ENCODE measurements at regions not wholly inside any gene's neighbourhood (a gene's known extent, or its start where the extent isn't known, plus 50 kb on each side); places are given as distances from the start of the nearest gene placed in this dataset.

DNA sequence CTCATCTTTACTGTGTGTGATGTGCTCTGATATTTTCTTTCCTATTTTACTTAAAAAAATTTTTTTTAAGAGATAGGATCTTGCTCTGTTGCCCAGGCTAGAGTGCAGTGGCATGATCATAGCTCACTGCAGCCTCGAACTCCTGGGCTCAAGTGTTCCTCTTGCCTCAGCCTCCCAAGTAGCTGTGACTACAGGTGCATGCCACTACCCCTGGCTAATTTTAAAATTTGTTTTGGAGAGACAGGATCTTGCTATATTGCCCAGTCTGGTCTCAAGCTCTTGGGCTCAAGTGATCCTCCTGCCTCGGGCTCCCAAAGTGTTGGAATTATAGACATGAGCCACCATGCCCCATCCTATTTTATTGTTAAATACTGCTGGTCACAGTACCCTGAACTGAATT lies 67.4 kb downstream of the FOXD2 start:
- DNase-seq (no peak), ATAC-seq (no peak)
- Histone ChIP-seq H3K4me3 (no peak overlapping the region), H3K36me3 (ENCODE audit: low read depth) (no peaks in the 10 kb centered on the region), H3K4me1 (ENCODE audit: low read depth) (no peaks in the 10 kb centered on the region), H3K9me3 (no peaks in the 10 kb centered on the region)
- intact Hi-C loops (cut with DNase I, micrococcal nuclease) = no loop called here
- TF ChIP-seq, protein P1, sequence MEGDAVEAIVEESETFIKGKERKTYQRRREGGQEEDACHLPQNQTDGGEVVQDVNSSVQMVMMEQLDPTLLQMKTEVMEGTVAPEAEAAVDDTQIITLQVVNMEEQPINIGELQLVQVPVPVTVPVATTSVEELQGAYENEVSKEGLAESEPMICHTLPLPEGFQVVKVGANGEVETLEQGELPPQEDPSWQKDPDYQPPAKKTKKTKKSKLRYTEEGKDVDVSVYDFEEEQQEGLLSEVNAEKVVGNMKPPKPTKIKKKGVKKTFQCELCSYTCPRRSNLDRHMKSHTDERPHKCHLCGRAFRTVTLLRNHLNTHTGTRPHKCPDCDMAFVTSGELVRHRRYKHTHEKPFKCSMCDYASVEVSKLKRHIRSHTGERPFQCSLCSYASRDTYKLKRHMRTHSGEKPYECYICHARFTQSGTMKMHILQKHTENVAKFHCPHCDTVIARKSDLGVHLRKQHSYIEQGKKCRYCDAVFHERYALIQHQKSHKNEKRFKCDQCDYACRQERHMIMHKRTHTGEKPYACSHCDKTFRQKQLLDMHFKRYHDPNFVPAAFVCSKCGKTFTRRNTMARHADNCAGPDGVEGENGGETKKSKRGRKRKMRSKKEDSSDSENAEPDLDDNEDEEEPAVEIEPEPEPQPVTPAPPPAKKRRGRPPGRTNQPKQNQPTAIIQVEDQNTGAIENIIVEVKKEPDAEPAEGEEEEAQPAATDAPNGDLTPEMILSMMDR (IDR thresholded peaks at IDR 0.05) = no peak

DNA sequence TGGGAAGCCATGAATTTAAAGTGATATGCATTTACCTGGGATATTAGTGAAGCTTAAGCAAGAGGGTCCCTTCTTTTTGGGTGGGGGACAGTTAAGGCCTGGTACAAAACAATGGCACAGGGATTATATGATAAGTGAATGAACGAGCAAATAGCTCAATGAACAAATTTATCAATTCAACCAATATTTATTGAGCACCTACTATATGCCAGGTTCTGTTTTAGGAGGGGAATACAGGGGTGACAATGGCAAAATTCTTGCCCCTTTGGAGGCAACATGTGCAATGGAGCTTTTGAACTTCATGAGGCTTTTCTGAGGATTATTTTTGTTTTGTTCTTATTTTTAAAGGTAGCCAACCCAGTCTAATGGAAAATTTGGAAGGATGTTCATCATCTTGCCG lies 68.2 kb downstream of the FOXD2 start:
- intact Hi-C loops (cut with DNase I, micrococcal nuclease) = no loop called here
- TF ChIP-seq, protein P1 (IDR thresholded peaks at IDR 0.05) = no peak
- H3K9me3 ChIP-seq = no peaks in the 10 kb centered on the region
- no peak for DNase-seq
- no peak for ATAC-seq
- no peaks in the 10 kb centered on the region for H3K4me1 ChIP-seq (ENCODE audit: low read depth)
- no peaks in the 10 kb centered on the region for H3K36me3 ChIP-seq (ENCODE audit: low read depth)
- H3K4me3 ChIP-seq = no peak overlapping the region

DNA sequence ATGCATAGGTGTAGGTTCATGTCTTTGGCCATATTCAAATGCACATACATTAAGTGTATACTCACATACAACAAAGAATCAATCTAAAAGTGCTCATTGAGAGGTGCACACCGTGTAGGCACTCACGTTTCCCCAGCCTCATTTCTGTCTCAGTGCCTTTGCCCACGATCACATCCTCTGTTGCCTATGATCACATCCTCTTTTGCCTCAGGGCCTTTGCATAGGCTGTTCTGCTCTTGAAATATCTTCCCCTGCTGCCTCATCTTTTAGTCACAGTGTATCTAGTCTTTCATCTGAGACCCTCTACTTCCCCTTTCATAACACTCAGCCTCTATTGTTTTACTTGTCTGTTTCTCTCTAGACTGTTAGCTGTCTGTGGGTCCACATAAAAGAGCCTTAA lies 69.3 kb downstream of the FOXD2 start:
- intact Hi-C loops (cut with DNase I, micrococcal nuclease) = no loop called here
- TF ChIP-seq, protein P1 (IDR thresholded peaks at IDR 0.05) = no peak
- no peak overlapping the region for H3K4me3 ChIP-seq
- no peaks in the 10 kb centered on the region for H3K4me1 ChIP-seq (ENCODE audit: low read depth)
- DNase-seq (no peak), ATAC-seq (no peak)
- H3K36me3 ChIP-seq (ENCODE audit: low read depth) = no peaks in the 10 kb centered on the region
- H3K9me3 ChIP-seq = no peaks in the 10 kb centered on the region

DNA sequence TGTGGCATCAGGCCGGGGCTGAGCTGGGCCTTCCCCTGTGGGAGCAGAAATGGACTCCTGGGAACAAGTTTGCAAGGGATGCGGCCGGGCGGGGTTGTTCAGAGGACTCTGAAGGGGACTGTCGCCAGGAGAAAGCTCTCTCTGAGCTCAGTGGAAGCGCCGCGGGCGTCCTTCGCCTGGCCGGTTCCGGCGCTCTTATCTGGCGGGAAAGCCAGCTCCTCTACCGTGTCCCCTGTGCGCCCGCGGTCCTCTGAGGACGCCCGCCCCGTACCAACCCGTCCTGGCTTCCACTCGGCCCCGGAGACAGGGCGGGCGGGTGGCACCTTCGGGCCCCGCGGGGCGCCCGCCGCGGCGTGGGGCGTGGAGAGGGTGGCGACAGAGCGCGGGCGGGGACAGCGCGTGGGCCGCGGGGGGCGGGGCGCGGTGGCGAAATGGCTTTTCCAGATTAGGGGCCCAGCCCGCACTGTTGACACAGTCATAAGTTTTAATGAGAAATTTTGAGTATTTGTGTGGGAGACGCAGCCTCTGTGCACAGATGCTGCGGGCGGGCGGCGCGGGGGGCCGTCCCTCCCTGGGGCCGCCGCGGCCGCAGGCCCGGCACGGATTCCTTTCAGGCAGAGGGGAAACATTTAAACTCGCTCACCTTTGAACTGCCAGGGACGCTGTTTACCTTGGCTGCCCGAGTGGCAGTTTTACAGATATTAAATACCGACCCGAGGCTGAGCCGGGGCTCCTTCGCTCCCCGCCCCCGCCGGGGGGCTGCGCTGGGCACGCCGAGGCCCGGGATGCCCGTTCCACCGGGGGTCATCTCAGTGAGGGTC lies 70.2 kb downstream of the FOXD2 start:
- H3K9me3 ChIP-seq = no peaks in the 10 kb centered on the region
- TF ChIP-seq, protein P1 (IDR thresholded peaks at IDR 0.05) = no peak
- DNase-seq = peak; percentile 54 to 69 (median 58)
- peak; percentile 55 for ATAC-seq
- no peaks in the 10 kb centered on the region for H3K36me3 ChIP-seq (ENCODE audit: low read depth)
- H3K4me3 ChIP-seq = no peak overlapping the region
- intact Hi-C loops (cut with DNase I, micrococcal nuclease) = no loop called here
- no peaks in the 10 kb centered on the region for H3K4me1 ChIP-seq (ENCODE audit: low read depth)

DNA sequence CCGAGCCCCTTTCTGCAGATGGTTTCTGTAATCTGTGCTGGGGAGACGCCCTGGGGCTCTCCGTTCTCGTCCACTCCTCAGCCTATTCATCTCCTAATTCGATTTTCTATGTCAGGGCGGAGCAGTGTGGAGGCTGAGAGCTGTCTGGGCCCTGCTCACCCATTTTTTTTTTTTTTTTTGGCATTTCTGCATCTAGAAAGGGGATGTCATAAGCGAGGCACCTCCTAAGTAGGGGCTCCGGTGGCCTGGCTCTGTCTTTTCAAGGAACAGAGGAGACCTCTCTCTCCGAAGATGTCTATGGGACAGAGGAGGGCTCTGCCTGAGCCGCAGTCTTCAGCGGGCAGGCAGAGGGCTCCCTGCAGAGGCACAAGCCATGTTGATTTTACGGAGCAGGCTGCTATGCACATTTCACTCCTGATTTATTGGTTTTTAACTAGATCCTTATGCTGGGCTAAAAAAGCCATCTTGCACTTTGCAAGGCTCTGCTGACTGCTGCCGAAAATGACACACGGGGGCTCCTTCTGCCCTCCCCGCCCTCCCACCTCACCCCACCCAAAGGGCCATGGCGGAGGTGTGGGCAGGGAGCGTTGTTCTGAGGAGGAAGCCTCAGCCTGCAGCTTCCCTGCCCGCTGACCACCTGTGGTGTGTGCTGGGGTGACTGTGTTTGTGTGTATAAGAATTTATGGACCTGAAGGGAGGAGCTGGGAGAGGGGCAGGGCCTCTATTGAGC lies 71.0 kb downstream of the FOXD2 start:
- intact Hi-C loops (cut with DNase I, micrococcal nuclease) = no loop called here
- no peaks in the 10 kb centered on the region for H3K4me1 ChIP-seq (ENCODE audit: low read depth)
- H3K4me3 ChIP-seq = no peak overlapping the region
- ATAC-seq = peak; percentile 93
- H3K9me3 ChIP-seq = no peaks in the 10 kb centered on the region
- H3K36me3 ChIP-seq (ENCODE audit: low read depth) = no peaks in the 10 kb centered on the region
- TF ChIP-seq, protein P1 (IDR thresholded peaks at IDR 0.05) = no peak
- DNase-seq = peak; percentile 70 to 74 (median 71)

Measured in mucosa of descending colon (tissue), 3 donors.